Breast epithelium (tissue), 3 donors: ENCODE measurements at regions not wholly inside any gene's neighbourhood (a gene's known extent, or its start where the extent isn't known, plus 50 kb on each side); places are given as distances from the start of the nearest gene placed in this dataset.

Experiments used
- CTCF ChIP-seq, 3 donors: fragments of 450-650 bp; IDR thresholded peaks; one replicate each; pipeline ENCODE4 v1.5.1; 2016 to 2017; ENCODE audit warnings: antibody characterized with exemption in 3 of 3, mild to moderate bottlenecking in 3 of 3, moderate library complexity in 3 of 3
- POLR2A ChIP-seq: fragments of 450-650 bp; IDR thresholded peaks from one replicate; pipeline ENCODE4 v1.6.1; 2016; ENCODE audit warnings: antibody characterized with exemption, mild to moderate bottlenecking, moderate library complexity

DNA sequence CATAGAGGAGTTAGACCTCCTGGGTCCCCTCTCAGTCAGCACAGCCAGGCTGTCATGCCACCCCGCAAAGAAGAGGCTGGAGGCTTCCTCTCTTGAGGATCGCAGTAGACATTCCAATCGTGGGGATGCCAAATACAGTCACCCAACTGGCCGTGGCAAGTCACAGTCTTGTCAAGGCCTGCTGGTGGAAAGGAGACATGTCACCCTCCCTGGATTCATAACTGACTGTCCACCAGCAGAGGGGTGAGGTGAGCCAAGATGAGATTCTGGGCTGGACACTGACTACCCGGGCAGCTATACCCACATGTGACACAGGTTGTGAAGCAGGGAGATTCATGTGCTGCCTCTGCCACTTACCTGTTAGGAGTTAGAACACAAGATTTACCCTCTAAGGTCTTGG lies 123.5 kb upstream of the NGF start:
- TF ChIP-seq POLR2A (no peak), CTCF (IDR thresholded peaks at IDR 0.05) (no peak)
